NOMO-1 treated with dmso at 0.1 percent for 144 hours (cell line): ENCODE measurements at regions not wholly inside any gene's neighbourhood (a gene's known extent, or its start where the extent isn't known, plus 50 kb on each side); places are given as distances from the start of the nearest gene placed in this dataset.

Source experiments
- DNase-seq: peaks from one replicate; lab custom pipeline; 2025; ENCODE audit not compliant: unreplicated experiment; lab: John Stamatoyannopoulos, UW

DNA sequence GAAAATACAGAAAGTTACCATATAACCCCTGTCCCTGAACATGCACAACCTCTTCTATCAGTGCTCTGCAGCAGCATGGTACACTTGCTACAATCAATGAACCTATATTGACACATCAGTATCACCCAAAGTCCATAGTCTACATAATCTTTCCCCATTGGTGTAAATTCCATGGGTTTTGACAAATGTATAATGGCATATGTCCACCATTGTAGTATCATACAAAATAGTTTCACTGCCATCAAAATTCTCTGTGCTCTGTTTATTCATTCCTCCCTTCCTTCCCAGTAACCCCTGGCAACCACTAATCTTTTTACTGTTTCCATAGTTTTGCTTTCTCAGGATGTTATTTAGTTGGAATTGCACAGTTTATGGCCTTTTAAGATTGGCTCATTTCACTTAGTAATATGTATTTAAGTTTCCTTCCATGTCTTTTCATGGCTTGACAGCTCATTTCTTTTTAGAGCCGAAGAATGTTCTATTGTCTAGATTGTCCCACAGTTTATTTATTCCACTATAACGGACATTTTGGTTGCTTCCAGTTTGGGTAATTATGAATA, 1707.0 kb downstream of the EFNA5 start:
- no peak for DNase-seq

DNA sequence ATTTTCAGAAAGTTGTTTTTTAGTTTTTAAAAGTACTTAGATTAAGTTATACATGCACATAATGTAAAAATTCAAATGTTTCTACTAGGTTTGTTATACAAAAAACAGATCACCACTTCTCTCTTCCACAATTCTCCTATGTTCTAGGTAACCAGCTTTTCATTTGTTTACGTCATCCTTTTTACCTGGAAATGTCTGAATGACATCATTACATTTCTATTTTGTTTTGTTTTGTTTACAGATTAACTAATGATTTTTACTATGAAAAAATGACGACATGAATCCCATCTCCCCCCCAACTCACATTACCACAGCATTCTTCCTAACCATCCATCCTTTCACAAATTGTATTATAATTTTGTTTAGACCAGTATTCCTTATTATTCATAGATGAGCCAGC, 1709.2 kb downstream of the EFNA5 start:
- DNase-seq = no peak

DNA sequence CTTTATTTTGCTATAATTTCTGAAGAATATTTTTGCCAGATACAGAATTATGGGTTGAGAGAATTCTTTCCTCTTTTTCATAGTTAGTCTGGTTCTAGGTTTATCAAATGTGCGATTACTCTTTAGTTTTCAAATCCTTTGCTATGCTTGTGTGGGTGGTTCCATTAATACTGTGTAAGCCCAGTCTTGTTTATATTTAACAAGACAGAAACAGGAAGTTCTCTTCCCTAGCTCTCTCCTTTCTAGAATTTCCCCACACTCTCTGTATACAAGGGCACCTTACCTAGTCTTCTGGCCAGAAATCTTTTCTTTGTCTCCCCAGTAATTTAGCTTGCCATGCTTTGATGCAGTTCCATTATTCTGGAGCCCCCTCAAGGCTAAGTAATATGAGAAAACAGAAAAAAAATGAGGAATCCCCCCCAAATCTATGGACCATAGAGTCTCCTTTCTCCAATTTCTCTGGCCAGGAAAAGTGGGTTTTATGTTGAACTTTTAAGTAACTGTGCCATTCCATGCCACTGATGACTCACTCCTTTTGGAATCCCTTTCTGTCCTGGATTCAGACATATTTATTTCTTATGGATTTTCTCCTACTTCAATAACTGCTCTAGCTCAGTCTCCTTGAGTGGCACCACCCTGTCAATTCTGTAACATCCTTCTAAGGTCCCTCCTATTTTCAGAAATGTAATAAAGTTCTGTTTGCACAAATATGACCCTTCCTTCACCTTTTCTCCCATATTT, 1714.1 kb downstream of the EFNA5 start:
- DNase-seq = no peak

DNA sequence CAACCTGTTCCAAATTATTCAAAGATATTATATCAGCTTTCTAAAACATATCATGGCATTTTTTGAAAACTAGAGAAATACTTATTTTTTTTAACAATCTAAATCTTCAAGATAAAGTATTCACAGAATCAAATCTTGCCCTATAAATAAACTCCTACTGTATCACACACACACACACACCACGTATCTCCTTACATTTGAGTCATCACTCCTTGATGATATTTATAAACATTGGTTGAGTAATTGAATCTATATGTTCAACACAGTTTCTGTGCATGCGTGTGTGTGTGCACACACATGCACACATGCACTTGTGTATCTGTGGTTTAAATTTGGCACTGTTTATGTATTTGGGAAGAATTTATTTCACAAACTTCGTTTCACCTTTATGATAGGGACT, 1716.4 kb downstream of the EFNA5 start:
- DNase-seq = no peak

DNA sequence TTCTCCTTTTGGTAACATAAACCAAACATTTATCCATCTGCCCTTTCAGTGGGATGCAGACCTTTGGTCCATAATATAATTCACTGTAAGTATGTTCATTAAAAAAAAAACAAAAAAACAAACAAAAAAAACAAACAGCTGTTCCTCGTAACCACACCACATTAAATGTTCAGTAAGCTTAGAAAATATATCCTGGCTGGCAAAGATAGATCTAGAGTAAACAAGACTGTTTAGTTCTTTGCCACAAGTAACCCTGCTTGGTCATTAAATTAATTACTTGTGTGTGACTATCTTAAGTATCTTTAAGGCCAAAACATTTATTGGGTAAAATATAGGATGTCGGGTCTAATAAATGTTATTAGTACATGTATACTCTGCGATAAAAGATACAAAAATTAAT, 1717.1 kb downstream of the EFNA5 start:
- no peak for DNase-seq

DNA sequence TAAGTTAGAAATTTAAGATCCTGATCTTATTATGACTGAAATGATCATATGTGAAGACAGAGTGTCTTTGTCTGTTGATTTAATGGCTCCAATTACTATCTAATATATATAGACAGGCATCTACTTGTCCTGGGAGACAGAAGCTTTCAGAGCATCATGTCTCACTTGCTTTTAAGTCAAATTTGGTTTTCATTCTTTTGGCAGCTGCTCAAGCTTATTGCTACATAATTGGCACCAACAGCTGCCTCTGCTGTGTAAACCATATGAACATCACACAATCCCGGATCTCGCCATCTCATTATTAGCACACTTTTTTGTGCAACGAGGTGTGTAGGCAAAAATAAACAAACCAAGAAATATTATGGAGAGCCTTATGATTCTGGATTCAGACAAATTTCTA, 1717.9 kb downstream of the EFNA5 start:
- no peak for DNase-seq

DNA sequence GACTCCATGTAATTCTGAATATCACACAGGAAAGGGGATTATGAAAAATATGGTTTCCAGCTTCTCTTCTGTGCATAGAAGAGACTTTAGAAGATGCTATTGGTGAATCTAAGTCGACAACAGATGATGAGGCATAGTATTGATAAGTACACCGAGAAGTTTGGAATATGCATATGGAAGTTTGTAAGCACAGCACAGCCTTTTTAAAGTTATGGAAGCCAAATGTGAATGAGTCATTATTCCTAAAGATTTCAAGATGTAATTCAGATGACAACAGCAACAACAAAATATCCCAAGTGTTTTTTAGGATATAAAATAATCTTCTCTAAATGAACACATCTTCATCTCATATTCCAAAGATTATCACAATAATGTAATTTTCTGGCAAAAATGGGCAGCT, 1723.3 kb downstream of the EFNA5 start:
- DNase-seq = no peak

DNA sequence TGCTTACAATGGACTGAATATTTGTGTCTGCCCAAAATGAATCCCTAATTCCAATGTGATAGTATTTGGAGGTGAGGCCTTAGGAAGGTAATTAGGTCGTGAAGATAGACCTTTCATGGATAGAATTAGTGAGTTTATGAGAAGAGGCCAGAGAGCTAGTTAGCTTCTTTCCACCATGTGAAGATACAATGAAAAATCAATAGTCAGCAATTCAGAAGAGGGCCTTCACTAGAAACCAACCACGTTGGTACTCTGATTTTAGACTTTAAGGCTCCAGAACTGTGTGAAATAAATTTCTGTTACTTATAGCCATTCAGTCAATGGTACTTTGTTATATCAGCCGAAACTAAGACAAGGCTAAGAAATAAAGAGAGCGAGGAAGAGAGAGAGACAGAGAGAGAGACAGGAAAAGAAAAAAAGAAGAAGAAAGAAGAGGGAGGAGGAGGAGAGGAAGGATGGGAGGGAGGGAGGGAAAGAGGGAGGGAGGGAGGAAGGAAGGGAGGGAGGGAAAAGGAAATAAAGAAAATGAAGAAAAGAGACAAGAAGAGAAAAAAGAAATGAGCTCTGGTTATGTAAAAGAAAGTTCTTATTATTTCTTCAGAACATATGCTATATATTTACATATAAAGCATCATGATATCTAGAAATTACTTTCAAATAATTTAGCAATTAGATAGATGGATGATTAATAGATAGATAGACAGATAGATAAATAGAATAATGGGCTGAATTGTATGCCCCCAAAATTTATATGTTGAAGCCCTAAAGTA, 1725.3 kb downstream of the EFNA5 start:
- DNase-seq = no peak

DNA sequence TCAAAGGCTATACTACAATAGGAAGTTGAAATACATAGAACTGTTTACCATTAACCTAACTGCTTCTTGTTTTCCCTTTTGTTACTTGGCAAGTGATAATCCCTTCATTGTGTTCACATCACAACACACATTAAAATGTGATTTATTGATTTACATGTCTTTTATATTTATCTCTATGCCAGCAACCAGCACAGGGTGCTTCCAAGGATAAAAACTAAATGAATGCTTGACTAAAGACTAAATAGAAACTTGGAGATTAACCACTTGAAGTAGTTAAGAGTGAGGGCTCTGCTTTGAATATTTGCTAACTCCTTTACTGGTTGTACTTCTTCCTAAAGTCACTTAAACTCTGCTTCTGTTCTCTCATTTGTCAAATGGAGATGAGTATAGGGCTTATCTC, 1730.6 kb downstream of the EFNA5 start:
- DNase-seq = no peak

DNA sequence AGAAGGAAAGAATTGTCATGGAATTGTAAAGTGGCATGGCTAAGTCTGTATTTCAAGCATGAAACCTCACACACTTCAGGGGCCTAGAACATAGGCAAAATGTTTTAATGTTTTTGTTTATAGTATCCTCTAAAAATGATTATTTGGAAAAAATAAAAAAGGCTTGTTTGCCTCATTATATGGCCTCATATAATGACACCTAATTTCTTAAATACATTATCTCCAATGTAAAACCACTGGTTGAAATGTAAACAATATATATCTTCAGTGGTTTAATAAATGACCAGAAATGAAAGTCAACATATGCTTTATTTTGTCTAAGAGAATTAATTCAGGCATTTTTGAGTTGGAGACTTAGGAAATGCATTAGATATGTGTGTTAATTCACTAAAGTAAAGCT, 1736.6 kb downstream of the EFNA5 start:
- DNase-seq = no peak

DNA sequence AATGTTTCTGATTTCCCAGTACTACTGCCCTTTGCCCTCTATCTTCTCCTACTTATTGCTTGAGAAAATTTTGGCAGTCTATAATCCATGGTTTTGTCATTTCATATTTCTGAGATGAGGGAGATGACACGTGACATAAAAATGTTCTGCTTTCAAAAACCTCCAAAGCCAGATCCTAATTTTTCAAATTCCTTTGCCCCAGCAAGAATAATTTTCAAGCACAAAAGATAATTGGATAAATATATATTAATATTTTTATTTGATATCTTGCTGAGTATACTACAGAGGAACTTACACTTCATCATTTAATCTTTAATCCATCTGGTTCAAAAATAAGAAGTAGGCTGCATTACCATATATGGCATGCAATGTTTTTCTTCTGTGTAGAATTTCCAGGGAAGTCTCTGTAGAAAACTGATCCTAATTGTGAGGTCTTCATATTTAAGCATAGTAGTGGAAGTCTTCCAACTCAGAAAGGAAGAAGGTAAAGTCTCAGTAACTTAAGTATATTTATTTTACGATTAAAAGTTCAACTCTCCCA, 1738.8 kb downstream of the EFNA5 start:
- DNase-seq = no peak

DNA sequence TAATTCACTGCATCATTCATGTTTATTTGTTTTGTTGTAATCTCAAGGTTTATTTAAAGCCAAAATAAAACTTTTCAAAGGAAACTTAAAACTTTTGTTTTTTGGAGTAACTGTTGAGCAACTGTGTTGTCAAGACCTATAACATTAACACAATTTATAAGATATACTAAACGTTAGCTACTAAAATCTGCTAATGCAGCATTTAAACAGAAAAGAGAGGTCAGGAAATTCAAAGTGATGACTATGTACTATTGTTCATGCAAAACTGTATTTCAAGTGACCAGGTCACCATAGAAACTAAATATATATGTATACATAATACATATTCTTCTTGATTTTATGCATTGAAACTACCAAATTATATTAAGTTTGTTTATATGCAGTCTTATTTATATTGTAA, 1740.9 kb downstream of the EFNA5 start:
- no peak for DNase-seq

DNA sequence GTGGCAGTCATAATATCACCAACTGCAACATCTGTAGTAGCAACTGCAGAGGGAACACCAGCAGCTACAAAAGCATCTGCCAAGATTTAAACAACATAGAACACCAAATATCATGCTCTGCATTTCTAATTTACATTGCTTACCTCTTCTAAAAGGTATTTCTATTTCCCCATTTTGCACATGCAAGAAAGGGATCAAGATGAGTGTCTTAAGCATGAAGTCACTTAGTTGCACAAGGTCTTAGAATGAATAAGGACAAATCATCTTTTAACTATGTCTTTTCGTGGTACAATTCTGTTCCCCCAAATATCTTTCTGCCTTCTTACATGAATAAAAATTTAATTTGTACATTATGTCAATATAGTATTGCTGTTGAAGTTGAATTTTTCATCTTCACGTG, 1746.4 kb downstream of the EFNA5 start:
- no peak for DNase-seq

DNA sequence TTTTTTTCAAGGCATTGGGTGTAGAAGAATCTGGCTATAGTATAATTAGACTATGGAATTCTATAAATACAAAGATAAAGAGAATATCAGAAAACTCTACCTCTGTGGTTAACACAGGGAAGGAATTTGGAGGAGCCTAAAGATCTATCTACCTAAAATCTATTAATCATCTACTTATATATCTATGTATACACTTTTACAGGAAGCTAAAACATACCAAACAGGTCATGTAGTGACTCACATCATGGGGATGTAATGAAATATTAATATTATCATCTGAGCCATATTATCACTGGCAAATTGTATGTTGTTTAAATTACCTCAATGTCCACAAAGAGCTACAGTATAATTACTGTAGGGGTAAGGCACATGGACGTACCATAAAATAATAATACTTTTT, 1748.2 kb downstream of the EFNA5 start:
- no peak for DNase-seq

DNA sequence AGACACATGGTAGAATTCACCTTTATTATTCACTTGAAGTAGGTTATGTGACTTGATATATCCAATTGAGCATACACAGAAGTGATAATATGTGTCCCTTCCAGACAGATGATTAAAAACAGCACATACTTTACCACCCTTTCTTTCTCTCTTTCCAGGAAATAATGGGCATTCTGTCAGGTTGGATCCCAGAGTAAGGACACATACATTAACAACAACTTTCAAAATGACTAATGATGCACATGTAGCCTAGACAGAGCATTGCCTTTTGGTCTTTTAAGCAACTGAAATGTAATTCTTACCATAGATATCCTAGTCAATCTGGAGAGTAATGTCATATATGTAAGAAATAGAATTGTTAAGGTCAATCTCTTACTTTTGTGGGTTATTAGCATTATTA, 1748.7 kb downstream of the EFNA5 start:
- DNase-seq = no peak

DNA sequence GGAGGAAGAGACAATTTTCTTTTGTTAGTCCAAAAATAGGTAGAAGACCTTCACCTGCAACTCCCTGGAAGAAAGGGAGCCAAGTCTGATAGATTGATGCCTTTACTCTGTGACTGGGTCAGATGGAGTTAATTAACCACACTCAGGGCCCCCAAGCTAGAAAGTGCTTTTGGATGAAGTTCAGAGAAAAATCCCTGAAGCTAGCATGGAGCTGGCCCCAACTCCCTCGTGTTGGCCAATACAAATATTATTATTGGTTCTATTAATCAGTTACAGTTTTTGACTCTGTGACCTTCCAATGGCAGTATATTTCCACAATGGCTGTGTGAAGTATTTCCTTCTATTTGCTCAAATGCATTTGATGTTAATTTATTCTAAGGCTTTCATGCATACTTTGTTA, 1753.5 kb downstream of the EFNA5 start:
- DNase-seq = no peak

DNA sequence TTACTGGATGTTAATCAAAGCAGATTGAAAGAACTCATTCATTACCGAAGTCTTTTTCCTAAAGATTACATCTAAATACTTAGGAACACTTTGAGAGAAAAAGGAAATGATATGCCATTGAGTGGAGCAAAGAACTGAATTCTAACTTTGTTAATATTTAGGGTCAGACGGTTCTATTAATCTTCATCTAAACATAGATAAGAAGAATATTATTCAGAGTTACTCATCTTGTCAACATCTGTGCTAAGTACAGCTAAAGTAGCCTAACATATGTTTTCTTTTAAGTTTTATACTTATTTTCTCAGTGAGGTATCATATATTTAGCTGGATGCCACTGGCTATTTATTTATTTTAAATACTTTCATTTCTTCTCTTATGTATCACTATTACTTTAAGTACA, 1763.7 kb downstream of the EFNA5 start:
- DNase-seq = no peak

DNA sequence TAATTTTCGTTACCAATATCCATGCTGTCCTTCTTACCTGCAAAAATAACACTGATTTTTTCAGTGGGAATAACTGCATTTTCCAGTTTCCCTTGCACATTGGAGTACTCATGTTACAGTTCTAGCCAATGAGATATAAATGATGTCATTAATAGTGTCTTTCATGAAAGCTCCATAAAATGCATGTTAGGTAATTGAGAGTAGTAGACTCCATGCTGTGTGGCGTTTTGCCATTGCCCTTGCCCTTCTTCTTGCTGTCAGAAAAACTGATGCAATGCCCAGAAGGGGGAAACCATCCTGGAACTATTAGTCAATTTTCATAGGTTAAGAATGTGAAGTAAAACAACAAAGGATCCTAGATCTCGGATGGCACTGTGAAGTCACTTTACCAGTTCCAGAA, 1765.3 kb downstream of the EFNA5 start:
- DNase-seq = no peak

DNA sequence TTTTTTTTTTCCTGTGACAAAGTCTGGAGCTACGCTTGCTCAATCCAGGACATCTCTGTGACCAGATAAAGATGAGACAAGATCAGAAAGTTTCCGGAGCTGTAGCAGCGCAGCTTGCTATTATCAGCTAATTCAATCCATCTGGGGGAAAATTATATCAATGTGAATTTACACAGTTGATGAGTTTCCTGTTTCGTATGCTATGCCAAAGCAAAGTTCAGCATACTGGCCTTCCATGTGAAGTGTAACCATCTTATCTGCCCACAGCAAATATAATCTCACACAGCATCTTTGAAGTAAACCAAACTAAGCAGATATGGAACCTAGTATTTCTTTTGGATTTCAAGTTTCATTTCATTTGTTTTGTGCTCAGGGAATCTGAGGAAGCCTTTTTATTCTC, 1767.7 kb downstream of the EFNA5 start:
- DNase-seq = no peak

DNA sequence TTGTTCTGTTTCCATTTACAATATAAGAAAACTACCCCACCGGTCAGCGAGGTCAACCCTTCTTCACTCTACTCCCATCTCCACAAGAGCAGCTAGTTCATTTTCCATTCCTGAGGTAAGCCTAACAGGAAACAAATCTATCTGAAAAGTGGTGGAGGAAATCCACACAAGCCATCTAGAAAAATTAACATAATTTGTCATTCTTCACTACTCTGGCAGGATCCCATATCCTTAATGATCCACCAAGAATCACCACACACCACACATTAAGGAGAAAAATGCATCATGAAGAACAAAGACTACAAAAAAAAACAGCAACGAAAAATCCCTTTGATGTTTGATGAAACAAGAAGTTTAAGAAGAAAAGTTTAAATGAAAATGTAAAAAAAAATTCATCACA, 1771.0 kb downstream of the EFNA5 start:
- no peak for DNase-seq

DNA sequence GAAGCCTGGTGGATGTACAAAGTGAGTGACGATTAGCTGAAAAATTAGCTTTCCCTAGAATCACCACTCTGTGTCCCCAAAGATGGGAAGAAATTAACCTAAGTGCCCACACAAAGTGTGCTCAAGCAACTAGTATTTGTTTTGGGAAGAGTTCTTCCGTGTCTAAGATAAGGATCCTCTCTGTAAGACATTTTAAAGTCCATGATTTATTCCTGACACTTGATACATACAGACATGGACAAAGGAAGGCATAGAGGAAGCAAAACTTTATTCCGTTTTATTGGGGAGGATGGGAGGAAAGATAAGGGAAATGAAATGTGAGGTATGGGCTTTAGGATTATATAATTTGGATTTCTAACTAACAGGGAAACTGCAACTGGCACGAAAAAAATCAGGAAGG, 1772.6 kb downstream of the EFNA5 start:
- no peak for DNase-seq

DNA sequence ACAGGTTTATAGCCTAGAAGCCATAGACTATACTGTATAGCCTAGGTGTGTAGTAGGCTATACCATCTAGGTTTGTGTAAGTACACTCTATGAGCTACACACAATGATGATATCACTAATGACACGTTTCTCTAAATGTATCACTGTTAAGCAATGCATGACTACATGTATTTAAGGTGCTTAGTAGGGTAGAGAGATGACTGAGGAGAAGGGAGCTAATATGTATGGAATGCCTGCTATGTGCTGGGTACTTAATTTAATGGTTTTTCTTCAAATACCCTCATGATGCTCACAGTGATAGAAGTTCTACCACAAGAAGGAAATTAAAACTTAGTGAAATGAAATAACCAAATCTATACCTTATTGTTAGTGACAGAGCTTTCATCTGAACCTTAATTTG, 1785.5 kb downstream of the EFNA5 start:
- DNase-seq = no peak
